Caki2 (cell line): ENCODE measurements at regions not wholly inside any gene's neighbourhood (a gene's known extent, or its start where the extent isn't known, plus 50 kb on each side); places are given as distances from the start of the nearest gene placed in this dataset.

Source experiments
- DNase-seq: peaks from one replicate; pipeline ENCODE4 v3.0.0-alpha.2; 2015; ENCODE audit warnings: low read depth
- in situ Hi-C: cut with HindIII; loops from 2 replicates; pipeline ENCODE4 v1.10.0; 2016; ENCODE audit warnings: low sequenced_read_pairs, low pct_unique_long_range_greater_than_20kb, mixed read lengths

GRCh38 chr21:38556390-38556789, 58.1 kb upstream of the ERG start:
- DNase-seq, result no peak
- in situ Hi-C loops, result no loop called here

- no peak for DNase-seq
- in situ Hi-C loops, result no loop called here
These were observed 62.9 kb upstream of the ERG start for GRCh38 chr21:38561205-38561604.

DNA sequence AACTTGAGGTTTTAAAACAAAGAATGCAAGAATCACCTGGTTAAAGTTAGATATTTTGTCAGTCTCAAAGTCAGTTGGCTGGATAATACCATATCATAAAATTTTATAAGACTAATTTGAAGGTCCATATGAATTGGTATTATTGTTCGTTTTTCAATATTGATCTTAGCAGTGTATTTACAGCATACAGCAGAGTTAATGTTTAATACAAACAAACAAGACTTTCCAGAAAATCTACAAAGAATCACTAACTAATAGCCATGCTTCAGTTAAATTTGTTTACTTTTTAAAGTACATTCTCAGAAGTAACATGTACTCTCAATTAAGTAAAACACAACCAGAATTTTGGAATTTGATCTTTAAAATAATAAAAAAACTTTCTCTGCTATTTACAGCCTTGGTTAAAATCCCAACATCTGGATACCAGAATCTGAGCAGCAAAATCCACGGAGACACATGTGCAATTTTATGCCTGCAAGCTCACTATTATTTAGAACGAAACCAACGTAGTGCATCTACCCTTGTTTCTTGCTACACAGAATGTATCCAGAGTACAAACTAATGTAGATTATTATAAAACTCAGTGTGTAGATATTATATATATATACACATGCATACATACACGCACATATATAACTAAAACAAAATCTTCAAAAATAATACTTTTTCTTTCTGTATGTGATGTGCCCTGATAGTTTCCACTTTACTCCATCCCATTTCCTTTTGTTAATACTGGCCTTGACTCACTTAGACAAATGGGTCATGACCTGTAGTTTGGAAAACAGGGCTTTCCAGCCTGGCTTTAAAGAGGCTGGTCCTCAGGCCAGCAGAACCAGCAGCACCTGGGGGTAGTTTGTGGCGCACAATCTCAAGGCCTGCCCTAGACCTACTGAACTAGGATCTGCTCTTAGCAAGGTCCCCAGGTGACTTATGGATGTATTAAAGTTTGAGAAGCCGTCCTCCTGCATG, 63.6 kb upstream of the ERG start:
- no peak for DNase-seq
- in situ Hi-C loops, result no loop called here

GRCh38 chr21:38567335-38567969, 69.2 kb upstream of the ERG start:
- DNase-seq, result no peak
- in situ Hi-C loops, result no loop called here

DNA sequence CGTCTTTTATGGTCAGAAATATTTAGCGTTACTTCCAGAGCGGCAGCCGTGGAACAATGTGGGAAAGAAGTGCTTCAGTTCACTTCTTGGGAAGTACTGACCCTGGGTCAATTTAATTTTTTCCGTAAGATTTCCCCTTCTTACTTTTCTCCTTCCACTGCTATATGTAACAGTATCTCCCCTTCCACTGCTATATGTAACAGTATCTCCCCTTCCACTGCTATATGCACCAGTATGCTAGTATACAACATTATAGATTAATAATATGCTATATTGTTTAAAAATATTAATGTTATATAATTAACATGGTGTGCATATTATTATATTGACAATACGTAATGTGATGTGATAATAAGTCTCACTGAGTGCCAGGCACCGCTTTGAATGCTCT, 69.7 kb upstream of the ERG start:
- no peak for DNase-seq
- in situ Hi-C loops, result no loop called here

GRCh38 chr21:38569733-38570132, 71.5 kb upstream of the ERG start:
- in situ Hi-C loops, result no loop called here
- no peak for DNase-seq

GRCh38 chr21:38570596-38570995, 72.3 kb upstream of the ERG start:
- DNase-seq, result no peak
- in situ Hi-C loops, result no loop called here

GRCh38 chr21:38574895-38575575, 76.8 kb upstream of the ERG start:
- DNase-seq, result no peak
- in situ Hi-C loops, result no loop called here

DNA sequence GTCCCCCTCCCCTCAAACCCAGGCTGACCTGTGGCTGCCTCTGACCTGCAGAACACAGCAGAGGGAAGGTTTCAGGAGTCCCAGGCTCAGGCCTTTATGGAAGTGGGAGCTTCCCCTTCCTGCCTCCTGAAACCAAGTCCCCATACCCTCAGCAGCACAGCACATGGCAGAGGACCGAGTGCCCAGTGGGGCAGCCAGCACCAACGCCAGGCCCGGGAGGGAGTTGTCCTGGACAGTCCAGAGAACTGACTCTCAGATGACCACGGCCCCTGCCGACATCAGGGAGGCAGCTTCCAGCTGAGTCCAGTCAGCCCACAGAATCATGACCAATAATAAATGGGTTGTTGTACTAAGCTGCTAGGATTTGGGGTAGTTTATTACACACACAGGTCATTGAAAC, 79.6 kb upstream of the ERG start:
- in situ Hi-C loops, result no loop called here
- DNase-seq, result no peak

- DNase-seq, result no peak
- in situ Hi-C loops, result no loop called here
These were observed 92.4 kb upstream of the ERG start for GRCh38 chr21:38590449-38591217.

DNA sequence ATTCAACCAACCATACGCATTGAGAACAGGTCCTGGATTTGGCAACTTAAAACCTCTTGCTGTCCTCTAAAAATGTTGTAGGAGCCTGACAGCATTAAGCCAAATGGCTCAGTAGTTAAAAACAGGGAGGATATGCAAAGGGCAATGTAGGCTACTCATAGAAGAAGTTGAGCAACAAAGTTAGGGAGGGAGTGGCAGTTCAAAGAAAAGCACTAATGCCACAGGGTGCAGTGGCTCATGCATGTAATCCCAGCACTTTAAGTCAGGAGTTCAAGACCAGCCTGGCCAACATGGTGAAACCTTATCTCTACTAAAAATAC, 92.9 kb upstream of the ERG start:
- DNase-seq, result no peak
- in situ Hi-C loops, result no loop called here

GRCh38 chr21:38596264-38597042, 98.2 kb upstream of the ERG start:
- in situ Hi-C loops, result no loop called here
- no peak for DNase-seq

- in situ Hi-C loops, result no loop called here
- DNase-seq, result no peak
These were observed 99.1 kb upstream of the ERG start for GRCh38 chr21:38597421-38597820.

DNA sequence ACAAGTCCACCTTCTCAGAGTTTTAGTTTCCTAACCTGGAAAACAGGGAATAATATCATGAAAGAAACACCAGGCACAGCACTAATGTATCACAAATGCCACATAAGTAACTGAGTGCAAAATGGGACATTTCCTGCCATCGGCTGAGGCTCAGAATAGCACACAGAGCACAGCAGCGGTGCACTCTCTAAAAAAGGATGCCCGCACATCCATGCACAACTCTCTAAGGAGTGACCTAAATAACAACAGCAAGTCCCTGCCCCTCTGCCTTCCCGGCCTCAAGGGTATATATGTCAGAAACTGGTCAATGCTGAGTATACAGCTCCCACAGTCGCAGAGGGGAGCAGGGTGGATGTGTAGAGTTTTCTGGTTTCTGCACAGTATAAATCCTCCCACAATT, 100.1 kb upstream of the ERG start:
- no peak for DNase-seq
- in situ Hi-C loops, result no loop called here

GRCh38 chr21:38599381-38599975, 101.2 kb upstream of the ERG start:
- DNase-seq, result no peak
- in situ Hi-C loops, result no loop called here

DNA sequence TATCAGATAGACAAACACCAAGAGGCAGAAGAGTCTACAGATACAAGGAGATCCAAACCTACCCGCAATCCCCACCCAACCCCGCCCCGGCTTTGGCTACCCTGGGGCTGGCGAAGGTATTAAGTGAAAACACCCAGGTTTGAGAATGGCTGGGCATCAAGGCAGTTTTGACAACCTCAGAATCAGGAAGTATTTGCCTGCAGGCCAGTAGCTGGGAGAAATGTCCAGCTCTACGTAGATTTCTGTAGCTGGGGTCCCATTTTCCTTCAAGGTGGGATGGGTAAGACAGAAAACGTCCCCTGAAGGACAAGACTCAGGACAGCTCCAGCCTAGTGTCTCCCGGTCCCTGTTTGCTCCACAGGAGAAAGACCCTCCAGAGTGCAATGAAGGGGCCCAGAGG, 101.8 kb upstream of the ERG start:
- in situ Hi-C loops, result no loop called here
- no peak for DNase-seq

DNA sequence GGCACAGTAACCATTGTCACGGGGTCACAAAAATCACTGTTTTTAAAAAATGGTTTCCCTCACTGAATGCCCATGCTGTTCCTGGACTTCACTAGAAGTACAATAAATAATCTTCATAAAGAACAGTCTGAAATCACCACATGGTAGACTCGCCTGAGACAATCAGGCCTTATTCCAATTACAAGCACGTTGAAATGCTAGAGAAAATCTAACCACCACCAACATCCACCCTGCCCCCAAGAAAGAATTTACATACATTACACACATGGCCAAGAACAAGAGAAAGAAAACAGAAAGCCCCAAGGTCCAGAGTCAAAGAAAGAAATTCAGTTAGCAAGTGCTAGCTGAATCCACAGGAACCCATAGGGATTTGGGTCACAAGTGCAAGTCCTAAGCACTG, 107.0 kb upstream of the ERG start:
- DNase-seq, result no peak
- in situ Hi-C loops, result no loop called here

DNA sequence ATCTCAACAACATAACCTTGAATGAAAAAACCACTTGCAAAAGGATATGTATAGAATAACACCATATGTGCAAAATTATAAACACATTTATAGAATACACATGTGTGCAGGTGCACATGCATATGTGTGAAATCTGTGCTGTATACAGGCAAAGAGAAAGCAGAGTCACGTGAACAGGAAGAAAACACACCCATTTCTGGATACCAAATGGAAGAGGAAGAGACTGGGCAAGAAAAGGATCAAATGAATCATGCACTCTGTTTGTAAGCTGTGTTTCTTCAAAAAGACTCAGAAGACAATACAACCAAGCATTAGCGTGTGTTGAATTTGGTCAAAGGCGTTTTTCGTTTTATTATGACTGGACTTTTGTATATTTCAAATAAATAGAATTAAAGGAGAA, 111.3 kb upstream of the ERG start:
- in situ Hi-C loops, result no loop called here
- DNase-seq, result no peak
